ENCODE measurements at regions not wholly inside any gene's neighbourhood (a gene's known extent, or its start where the extent isn't known, plus 50 kb on each side); places are given as distances from the start of the nearest gene placed in this dataset.

DNA sequence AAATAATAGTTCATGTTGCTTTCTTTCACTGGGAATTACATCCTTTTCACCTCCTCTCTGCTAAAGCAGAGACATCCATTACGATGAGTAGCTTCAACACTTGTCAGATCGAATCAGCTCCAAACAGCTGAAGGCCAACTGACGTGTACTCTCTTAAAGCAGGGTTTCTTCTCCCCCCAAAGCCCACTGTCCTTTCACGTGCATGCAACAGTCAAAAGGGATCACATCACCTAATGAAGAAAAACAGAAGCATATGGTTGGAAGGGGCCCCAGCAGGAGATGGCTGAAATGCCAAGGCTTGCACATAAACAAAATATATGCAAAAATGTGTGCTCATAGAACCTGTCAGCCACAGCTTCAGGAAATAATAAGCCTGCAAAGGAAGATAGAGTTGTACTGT lies 421.6 kb downstream of the ANXA1 start:
- no peak overlapping the region for H3K9ac ChIP-seq (ENCODE audit: low read length)
- H2AFZ ChIP-seq (ENCODE audit: insufficient read depth, low read depth, low read length, poor library complexity, severe bottlenecking) = no peak overlapping the region
- no peak overlapping the region for H3K4me3 Mint-ChIP-seq
- DNase-seq (no peak), ATAC-seq (ENCODE audit: low read depth) (no peak)
- TF ChIP-seq EZH2 (IDR thresholded peaks at IDR 0.05; ENCODE audit: borderline replicate concordance, insufficient read depth, low read depth, low read length, poor library complexity, severe bottlenecking) = no peak
- no peak for TF ChIP-seq CTCF (IDR thresholded peaks at IDR 0.05)
- no peak overlapping the region for H3K4me3 ChIP-seq (ENCODE audit: control extremely low read depth in 1 of 5, extremely low read depth in 1 of 5, insufficient read depth in 1 of 5, low read depth in 2 of 5, low read length in 4 of 5)
- H3K27me3 ChIP-seq (replicated peaks in 1 of 4; ENCODE audit: control extremely low read depth in 1 of 4, control insufficient read depth in 3 of 4, insufficient read depth in 4 of 4, low read length in 3 of 4) = no peaks in the 10 kb centered on the region
- ChIA-PET POLR2A (no interaction called here), CTCF (no interaction called here)
- no peaks in the 10 kb centered on the region for H3K4me1 ChIP-seq (ENCODE audit: control insufficient read depth in 2 of 2, insufficient read depth in 2 of 2, low read length in 2 of 2)
- intact Hi-C loops (cut with micrococcal nuclease) = no loop called here
- no peaks in the 10 kb centered on the region for H3K79me2 ChIP-seq (ENCODE audit: control insufficient read depth, insufficient read depth, low read length)
- H3K27ac ChIP-seq (ENCODE audit: low read length in 2 of 2) = no peak overlapping the region
- H3K9me3 Mint-ChIP-seq (ENCODE audit: insufficient read depth) = no peaks in the 10 kb centered on the region
- no peak overlapping the region for H3K4me2 ChIP-seq (replicated peaks; ENCODE audit: low read depth, low read length, poor library complexity, severe bottlenecking)
- H3K36me3 ChIP-seq (replicated peaks in 1 of 2; ENCODE audit: control extremely low read depth in 1 of 2, control insufficient read depth in 1 of 2, extremely low read depth in 1 of 2, insufficient read depth in 2 of 2, low read length in 1 of 2) = no peaks in the 10 kb centered on the region
- H3K4me1 Mint-ChIP-seq = no peaks in the 10 kb centered on the region
- H3K9me3 ChIP-seq (ENCODE audit: control extremely low read depth in 1 of 3, control insufficient read depth in 2 of 3, insufficient read depth in 1 of 3, low read length in 2 of 3) = no peaks in the 10 kb centered on the region
- no peak overlapping the region for H3K27ac Mint-ChIP-seq
- H3K27me3 Mint-ChIP-seq = no peaks in the 10 kb centered on the region
- H4K20me1 ChIP-seq (ENCODE audit: control insufficient read depth, insufficient read depth, low read length, poor library complexity, severe bottlenecking) = no peaks in the 10 kb centered on the region
- 67% methylated on average over 4 of the region's 4 CpGs for WGBS (ENCODE audit: insufficient coverage)

DNA sequence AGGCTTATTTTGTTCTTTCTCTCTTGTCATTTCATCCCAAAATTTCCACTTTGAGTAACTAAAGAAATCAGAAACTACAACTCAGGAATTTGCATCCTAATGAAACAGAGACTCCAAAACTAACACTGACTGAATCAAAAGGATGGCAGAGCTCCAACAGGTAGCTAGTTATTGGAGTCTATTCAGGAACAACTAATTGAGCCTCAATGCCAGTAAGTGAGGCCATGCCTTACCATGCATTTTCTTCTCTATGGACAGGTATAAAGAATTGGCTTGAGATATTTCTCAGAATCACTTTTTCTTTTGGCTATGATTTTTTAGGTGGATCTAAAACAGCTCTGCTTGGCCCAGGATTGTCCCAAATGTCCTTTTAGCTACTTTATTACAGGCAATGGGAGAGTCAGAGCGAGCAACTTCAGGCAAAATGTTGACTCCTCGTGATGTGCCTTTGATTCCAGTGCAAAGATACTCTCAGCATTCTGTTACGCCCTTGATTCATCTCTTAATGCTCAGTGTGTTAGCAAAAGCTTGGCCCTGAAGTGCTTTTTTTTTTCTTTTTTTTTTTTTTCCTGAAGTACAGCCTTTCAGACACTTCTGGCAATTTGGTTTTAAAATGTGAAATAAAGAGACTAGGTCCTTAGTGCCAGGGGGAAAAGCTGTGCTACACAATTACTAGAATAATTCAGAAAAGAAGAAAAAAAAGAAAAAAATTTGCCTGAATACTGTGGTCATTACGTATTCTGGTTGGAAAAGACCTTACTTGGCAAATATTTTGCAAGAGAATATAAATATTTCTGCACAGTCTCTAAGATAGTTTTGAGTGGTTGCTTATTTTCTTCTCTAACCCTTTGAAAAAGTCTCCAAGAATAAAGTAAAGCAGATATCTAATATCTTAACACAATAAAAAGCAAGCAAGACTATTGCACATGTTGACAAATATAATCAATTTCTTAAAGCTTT lies 423.7 kb downstream of the ANXA1 start:
- ChIA-PET POLR2A (no interaction called here), CTCF (no interaction called here)
- no peak for DNase-seq
- 82% methylated on average over 3 of the region's 4 CpGs for WGBS (ENCODE audit: insufficient coverage)
- no peak overlapping the region for H3K4me3 Mint-ChIP-seq
- no peaks in the 10 kb centered on the region for H3K4me1 Mint-ChIP-seq
- H3K36me3 ChIP-seq (replicated peaks in 1 of 2; ENCODE audit: control extremely low read depth in 1 of 2, control insufficient read depth in 1 of 2, extremely low read depth in 1 of 2, insufficient read depth in 2 of 2, low read length in 1 of 2) = no peaks in the 10 kb centered on the region
- no peaks in the 10 kb centered on the region for H3K27me3 ChIP-seq (replicated peaks in 1 of 4; ENCODE audit: control extremely low read depth in 1 of 4, control insufficient read depth in 3 of 4, insufficient read depth in 4 of 4, low read length in 3 of 4)
- no peaks in the 10 kb centered on the region for H3K9me3 ChIP-seq (ENCODE audit: control extremely low read depth in 1 of 3, control insufficient read depth in 2 of 3, insufficient read depth in 1 of 3, low read length in 2 of 3)
- no peaks in the 10 kb centered on the region for H3K27me3 Mint-ChIP-seq
- no peaks in the 10 kb centered on the region for H3K9me3 Mint-ChIP-seq (ENCODE audit: insufficient read depth)
- H4K20me1 ChIP-seq (ENCODE audit: control insufficient read depth, insufficient read depth, low read length, poor library complexity, severe bottlenecking) = no peaks in the 10 kb centered on the region
- H3K27ac ChIP-seq (ENCODE audit: low read length in 2 of 2) = no peak overlapping the region
- no peak overlapping the region for H3K4me2 ChIP-seq (replicated peaks; ENCODE audit: low read depth, low read length, poor library complexity, severe bottlenecking)
- intact Hi-C loops (cut with micrococcal nuclease) = no loop called here
- no peaks in the 10 kb centered on the region for H3K79me2 ChIP-seq (ENCODE audit: control insufficient read depth, insufficient read depth, low read length)
- TF ChIP-seq CTCF (IDR thresholded peaks at IDR 0.05) (no peak), EZH2 (IDR thresholded peaks at IDR 0.05; ENCODE audit: borderline replicate concordance, insufficient read depth, low read depth, low read length, poor library complexity, severe bottlenecking) (no peak)
- no peak for ATAC-seq (ENCODE audit: low read depth)
- H3K9ac ChIP-seq (ENCODE audit: low read length) = no peak overlapping the region
- H2AFZ ChIP-seq (ENCODE audit: insufficient read depth, low read depth, low read length, poor library complexity, severe bottlenecking) = no peak overlapping the region
- H3K4me3 ChIP-seq (ENCODE audit: control extremely low read depth in 1 of 5, extremely low read depth in 1 of 5, insufficient read depth in 1 of 5, low read depth in 2 of 5, low read length in 4 of 5) = no peak overlapping the region
- no peaks in the 10 kb centered on the region for H3K4me1 ChIP-seq (ENCODE audit: control insufficient read depth in 2 of 2, insufficient read depth in 2 of 2, low read length in 2 of 2)
- no peak overlapping the region for H3K27ac Mint-ChIP-seq
